HTR-8/SVneo (cell line): ENCODE measurements at regions not wholly inside any gene's neighbourhood (a gene's known extent, or its start where the extent isn't known, plus 50 kb on each side); places are given as distances from the start of the nearest gene placed in this dataset.

Experiments used
- DNase-seq: peaks from one replicate; pipeline ENCODE4 v3.0.0; 2011; ENCODE audit warnings: low spot score, mixed read lengths; ENCODE audit not compliant: insufficient read length
- FAIRE-seq: peaks from 2 replicates; lab custom pipeline; 2011; peaks lifted over from hg19 to GRCh38; lab: Jason Lieb, UNC

GRCh38 chr10:31617133-31617532, 298.1 kb downstream of the ZEB1 start:
- DNase-seq, result no peak
- FAIRE-seq, result no peak

- DNase-seq (no peak), FAIRE-seq (peak; percentile 9)
These were observed 296.1 kb downstream of the ZEB1 start for GRCh38 chr10:31615129-31615528.

GRCh38 chr10:31614611-31615010, 295.6 kb downstream of the ZEB1 start:
- no peak for DNase-seq
- no peak for FAIRE-seq

- FAIRE-seq (no peak), DNase-seq (no peak)
These were observed 293.1 kb downstream of the ZEB1 start for GRCh38 chr10:31612082-31612481.

- no peak for FAIRE-seq
- no peak for DNase-seq
These were observed 292.1 kb downstream of the ZEB1 start for GRCh38 chr10:31611161-31611560.

- DNase-seq, result no peak
- FAIRE-seq, result no peak
These were observed 288.5 kb downstream of the ZEB1 start for GRCh38 chr10:31607481-31607880.

GRCh38 chr10:31606841-31607240, 287.8 kb downstream of the ZEB1 start:
- FAIRE-seq (peak; percentile 16), DNase-seq (no peak)

- FAIRE-seq, result no peak
- no peak for DNase-seq
These were observed 287.0 kb downstream of the ZEB1 start for GRCh38 chr10:31605861-31606525.

GRCh38 chr10:31605426-31605825, 286.4 kb downstream of the ZEB1 start:
- DNase-seq (no peak), FAIRE-seq (no peak)

GRCh38 chr10:31604646-31605170, 285.7 kb downstream of the ZEB1 start:
- DNase-seq, result no peak
- FAIRE-seq, result no peak

GRCh38 chr10:31604096-31604495, 285.1 kb downstream of the ZEB1 start:
- FAIRE-seq (peak; percentile 65), DNase-seq (peak; percentile 32)

- FAIRE-seq (peak; percentile 98), DNase-seq (peak; percentile 98)
These were observed 284.4 kb downstream of the ZEB1 start for GRCh38 chr10:31603235-31604087.

GRCh38 chr10:31602541-31603234, 283.7 kb downstream of the ZEB1 start:
- FAIRE-seq (peak; percentile 82), DNase-seq (peak; percentile 26)

GRCh38 chr10:31601136-31601535, 282.1 kb downstream of the ZEB1 start:
- no peak for FAIRE-seq

GRCh38 chr10:31599626-31600504, 280.8 kb downstream of the ZEB1 start:
- DNase-seq (no peak), FAIRE-seq (peak; percentile 33)

More at GRCh38 chr10:31601136-31601535, 282.1 kb downstream of the ZEB1 start:
- no peak for DNase-seq

- no peak for DNase-seq
- no peak for FAIRE-seq
These were observed 277.7 kb downstream of the ZEB1 start for GRCh38 chr10:31596765-31597164.

GRCh38 chr10:31595992-31596391, 277.0 kb downstream of the ZEB1 start:
- FAIRE-seq, result no peak
- DNase-seq, result no peak

- FAIRE-seq (no peak), DNase-seq (no peak)
These were observed 275.4 kb downstream of the ZEB1 start for GRCh38 chr10:31594347-31594873.

- FAIRE-seq, result no peak
- no peak for DNase-seq
These were observed 274.1 kb downstream of the ZEB1 start for GRCh38 chr10:31593124-31593523.
